Tibial nerve (tissue), 4 donors: ENCODE measurements at regions not wholly inside any gene's neighbourhood (a gene's known extent, or its start where the extent isn't known, plus 50 kb on each side); places are given as distances from the start of the nearest gene placed in this dataset.

Source experiments
- EP300 ChIP-seq, 2 donors: sonication (generic); formaldehyde crosslinking; IDR thresholded peaks; one replicate each; pipeline ENCODE4 v1.6.1; 2017; ENCODE audit warnings: antibody characterized with exemption in 2 of 2, mild to moderate bottlenecking in 1 of 2
- POLR2A ChIP-seq, 2 donors: fragments of 450-650 bp; IDR thresholded peaks; one replicate each; pipeline ENCODE4 v1.6.1; 2017; ENCODE audit warnings: antibody characterized with exemption in 2 of 2, mild to moderate bottlenecking in 2 of 2, moderate library complexity in 2 of 2
- TF ChIP-seq, protein P1 (sequence below), 5 experiments: fragments of 200-600 bp in 3 of 5; fragments of 450-650 bp in 2 of 5; sonication (generic) in 3 of 5; IDR thresholded peaks; one replicate each; pipeline ENCODE4 v1.5.1; 2016 to 2019; ENCODE audit warnings: antibody characterized with exemption in 5 of 5, mild to moderate bottlenecking in 3 of 5, moderate library complexity in 2 of 5

DNA sequence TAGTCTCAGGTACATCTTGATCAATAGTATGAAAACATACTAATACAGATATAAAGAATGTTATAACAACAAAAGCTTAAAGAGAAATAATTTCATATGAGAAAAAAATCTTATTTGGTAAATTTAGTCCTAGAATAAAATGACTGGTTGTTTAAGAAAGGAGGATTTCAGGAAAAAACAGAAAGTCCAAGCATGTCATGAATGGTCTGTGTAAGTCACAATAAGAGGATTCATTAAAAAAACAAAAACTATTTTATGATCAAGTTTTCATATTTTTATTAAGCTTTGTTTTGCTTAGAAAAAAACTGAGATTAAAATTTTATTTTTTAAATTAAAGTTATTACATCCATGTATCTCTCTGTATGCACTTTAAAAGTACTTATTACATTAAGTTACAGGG lies 353.9 kb upstream of the SPHKAP start:
- TF ChIP-seq, protein P1, sequence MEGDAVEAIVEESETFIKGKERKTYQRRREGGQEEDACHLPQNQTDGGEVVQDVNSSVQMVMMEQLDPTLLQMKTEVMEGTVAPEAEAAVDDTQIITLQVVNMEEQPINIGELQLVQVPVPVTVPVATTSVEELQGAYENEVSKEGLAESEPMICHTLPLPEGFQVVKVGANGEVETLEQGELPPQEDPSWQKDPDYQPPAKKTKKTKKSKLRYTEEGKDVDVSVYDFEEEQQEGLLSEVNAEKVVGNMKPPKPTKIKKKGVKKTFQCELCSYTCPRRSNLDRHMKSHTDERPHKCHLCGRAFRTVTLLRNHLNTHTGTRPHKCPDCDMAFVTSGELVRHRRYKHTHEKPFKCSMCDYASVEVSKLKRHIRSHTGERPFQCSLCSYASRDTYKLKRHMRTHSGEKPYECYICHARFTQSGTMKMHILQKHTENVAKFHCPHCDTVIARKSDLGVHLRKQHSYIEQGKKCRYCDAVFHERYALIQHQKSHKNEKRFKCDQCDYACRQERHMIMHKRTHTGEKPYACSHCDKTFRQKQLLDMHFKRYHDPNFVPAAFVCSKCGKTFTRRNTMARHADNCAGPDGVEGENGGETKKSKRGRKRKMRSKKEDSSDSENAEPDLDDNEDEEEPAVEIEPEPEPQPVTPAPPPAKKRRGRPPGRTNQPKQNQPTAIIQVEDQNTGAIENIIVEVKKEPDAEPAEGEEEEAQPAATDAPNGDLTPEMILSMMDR (IDR thresholded peaks at IDR 0.05): no peak
- TF ChIP-seq POLR2A (IDR thresholded peaks at IDR 0.05) (no peak), EP300 (IDR thresholded peaks at IDR 0.05) (no peak)
